Pancreas (tissue), 10 donors: ENCODE measurements at regions not wholly inside any gene's neighbourhood (a gene's known extent, or its start where the extent isn't known, plus 50 kb on each side); places are given as distances from the start of the nearest gene placed in this dataset.

Experiments used
- ATAC-seq, 4 donors: fragments of 200-7000 bp; cut with Tn5 transposase; one replicate each; pipeline versions ENCODE4 v1.8.0 to v1.9.1; 2020; ENCODE audit warnings: mild to moderate bottlenecking in 4 of 4, moderate library complexity in 4 of 4
- DNase-seq, 6 donors: peaks; one replicate each; pipeline ENCODE4 v3.0.0-alpha.2; 2020
- FAIRE-seq: peaks from 2 replicates; lab custom pipeline; 2012; peaks lifted over from hg19 to GRCh38; lab: Jason Lieb, UNC
- H3K27ac ChIP-seq, 4 donors: fragments of 200-600 bp; sonication (generic); 1 replicate in 3 of 4; 2 replicates in 1 of 4; pipeline versions ENCODE4 v1.5.0 to v1.8.0; 2020
- H3K27me3 ChIP-seq, 4 donors: fragments of 200-600 bp; one replicate each; pipeline ENCODE4 v1.8.0; 2021
- H3K36me3 ChIP-seq, 3 donors: fragments of 200-600 bp; sonication (generic) in 1 of 3; one replicate each; pipeline versions ENCODE4 v1.5.0 to v1.8.0; 2020 to 2021
- H3K4me1 ChIP-seq, 3 donors: fragments of 200-600 bp; one replicate each; pipeline ENCODE4 v1.8.0; 2021
- H3K4me3 ChIP-seq, 4 donors: fragments of 200-600 bp; sonication (generic) in 2 of 4; one replicate each; pipeline versions ENCODE4 v1.5.0 to v1.8.0; 2020 to 2021
- H3K9me3 ChIP-seq, 4 donors: fragments of 200-600 bp; one replicate each; pipeline ENCODE4 v1.8.0; 2021
- CTCF ChIP-seq, 4 donors: fragments of 200-600 bp; sonication (generic) in 3 of 4; IDR thresholded peaks; one replicate each; pipeline versions ENCODE4 v1.5.0 to v1.8.0; 2021; ENCODE audit warnings: antibody characterized with exemption in 4 of 4
- WGBS, 2 donors: extraction: QIAGEN DNeasy Blood & Tissue Kit; methylation state at CpG; one replicate each; pipeline ENCODE4 v1.1.7; 2013; 5-methylcytosine and 5-hydroxymethylcytosine counted together
- intact Hi-C, 3 donors: fragments of 100-400 bp; cut with DNase I; formaldehyde crosslinking; loops; one replicate each; pipeline versions ENCODE4 v1.11.1 to v1.14.2; 2022
- donor health status: healthy with polysubstance abuse.
- donor health status: DM: no; HTN: no; CAD: no; lungs with moderate emphysema.
- donor health status: DM: no; HTN: no; CAD: no.
- donor health status: control.
- donor health status: control.
- donor health status: Bipolar disorder and iron deficiency.
- donor health status: DM: yes; HTN: yes; CAD: no.
- donor health status: DM: no; HTN: no; CAD: no.
- donor health status: DM: no; HTN: no; CAD: no.
- donor health status: DM: yes; HTN: yes; CAD: no.

GRCh38 chr1:223036479-223036845, 106.6 kb downstream of the TLR5 start:
- ATAC-seq = no peak
- no peaks in the 10 kb centered on the region for H3K36me3 ChIP-seq
- 94 to 95% methylated on average over 6 of the region's 6 CpGs for WGBS, 2 donors
- H3K27me3 ChIP-seq = no peaks in the 10 kb centered on the region
- no peak for TF ChIP-seq CTCF (IDR thresholded peaks at IDR 0.05)
- H3K27ac ChIP-seq = no peak overlapping the region
- FAIRE-seq = no peak
- no peak overlapping the region for H3K4me3 ChIP-seq
- H3K4me1 ChIP-seq = no peaks in the 10 kb centered on the region
- H3K9me3 ChIP-seq = no peaks in the 10 kb centered on the region
- intact Hi-C loops = no loop called here
- DNase-seq = no peak

- FAIRE-seq = no peak
- H3K4me3 ChIP-seq = no peak overlapping the region
- no peaks in the 10 kb centered on the region for H3K36me3 ChIP-seq
- no peak overlapping the region for H3K27ac ChIP-seq
- H3K9me3 ChIP-seq = no peaks in the 10 kb centered on the region
- H3K27me3 ChIP-seq = no peaks in the 10 kb centered on the region
- DNase-seq = no peak
- intact Hi-C loops = no loop called here
- ATAC-seq = no peak
- H3K4me1 ChIP-seq = no peaks in the 10 kb centered on the region
- TF ChIP-seq CTCF (IDR thresholded peaks at IDR 0.05) = no peak
- 71 to 81% methylated on average over 9 of the region's 9 CpGs for WGBS, 2 donors
Measured at GRCh38 chr1:223037845-223038244, 105.2 kb downstream of the TLR5 start.

GRCh38 chr1:223038288-223039006, 104.6 kb downstream of the TLR5 start:
- Histone ChIP-seq H3K27ac (no peak overlapping the region), H3K4me1 (no peaks in the 10 kb centered on the region), H3K9me3 (no peaks in the 10 kb centered on the region), H3K36me3 (no peaks in the 10 kb centered on the region), H3K27me3 (no peaks in the 10 kb centered on the region), H3K4me3 (no peak overlapping the region)
- TF ChIP-seq CTCF (IDR thresholded peaks at IDR 0.05) = no peak
- ATAC-seq (no peak), FAIRE-seq (no peak), DNase-seq (no peak)
- WGBS, 2 donors = 89 to 93% methylated on average over 19 of the region's 19 CpGs
- intact Hi-C loops = no loop called here

GRCh38 chr1:223039990-223040389, 103.1 kb downstream of the TLR5 start:
- no peak for ATAC-seq
- no peak for FAIRE-seq
- DNase-seq = no peak
- intact Hi-C loops = no loop called here
- H3K4me3 ChIP-seq = no peak overlapping the region
- H3K4me1 ChIP-seq = no peaks in the 10 kb centered on the region
- 74 to 77% methylated on average over 6 of the region's 6 CpGs for WGBS, 2 donors
- no peak overlapping the region for H3K27ac ChIP-seq
- H3K9me3 ChIP-seq = no peaks in the 10 kb centered on the region
- no peaks in the 10 kb centered on the region for H3K36me3 ChIP-seq
- TF ChIP-seq CTCF (IDR thresholded peaks at IDR 0.05) = no peak
- H3K27me3 ChIP-seq = no peaks in the 10 kb centered on the region

- ATAC-seq (peak in 1 of 4 donors; percentile 43), FAIRE-seq (no peak), DNase-seq (no peak)
- Histone ChIP-seq H3K36me3 (no peaks in the 10 kb centered on the region), H3K27ac (no peak overlapping the region), H3K9me3 (no peaks in the 10 kb centered on the region), H3K27me3 (no peaks in the 10 kb centered on the region), H3K4me1 (no peaks in the 10 kb centered on the region), H3K4me3 (no peak overlapping the region)
- WGBS, 2 donors = 39 to 46% methylated on average over 2 of the region's 2 CpGs
- intact Hi-C loops = no loop called here
- no peak for TF ChIP-seq CTCF (IDR thresholded peaks at IDR 0.05)
Measured at GRCh38 chr1:223041481-223041880, 101.6 kb downstream of the TLR5 start.
